LHCN-M2 (cell line): ENCODE measurements at regions not wholly inside any gene's neighbourhood (a gene's known extent, or its start where the extent isn't known, plus 50 kb on each side); places are given as distances from the start of the nearest gene placed in this dataset.

ENCODE experiments used
- DNase-seq: peaks from one replicate; pipeline ENCODE4 v3.0.0-alpha.2; 2012; ENCODE audit warnings: low read depth

- no peak for DNase-seq
Measured at GRCh38 chr5:126348855-126349635, 74.2 kb upstream of the GRAMD2B start.

GRCh38 chr5:126351153-126351552 lies 72.1 kb upstream of the GRAMD2B start:
- DNase-seq: peak; percentile 75

- DNase-seq: peak; percentile 99
Measured at GRCh38 chr5:126354012-126354857, 69.0 kb upstream of the GRAMD2B start.

- peak; percentile 61 for DNase-seq
Measured at GRCh38 chr5:126354858-126355731, 68.1 kb upstream of the GRAMD2B start.

- no peak for DNase-seq
Measured at GRCh38 chr5:126355940-126356339, 67.3 kb upstream of the GRAMD2B start.

GRCh38 chr5:126357585-126358342 lies 65.4 kb upstream of the GRAMD2B start:
- no peak for DNase-seq

- DNase-seq: peak; percentile 74
Measured at GRCh38 chr5:126358525-126358924, 64.7 kb upstream of the GRAMD2B start.

- no peak for DNase-seq
Measured at GRCh38 chr5:126359884-126360283, 63.3 kb upstream of the GRAMD2B start.

- no peak for DNase-seq
Measured at GRCh38 chr5:126360467-126360866, 62.7 kb upstream of the GRAMD2B start.

GRCh38 chr5:126363658-126364057 lies 59.6 kb upstream of the GRAMD2B start:
- peak; percentile 49 for DNase-seq

- DNase-seq: no peak
Measured at GRCh38 chr5:126364206-126364902, 58.9 kb upstream of the GRAMD2B start.

- no peak for DNase-seq
Measured at GRCh38 chr5:126365446-126366198, 57.6 kb upstream of the GRAMD2B start.

GRCh38 chr5:126366199-126366560 lies 57.0 kb upstream of the GRAMD2B start:
- peak; percentile 45 for DNase-seq

- DNase-seq: no peak
Measured at GRCh38 chr5:126368239-126368812, 54.9 kb upstream of the GRAMD2B start.

GRCh38 chr5:126369083-126369482 lies 54.1 kb upstream of the GRAMD2B start:
- DNase-seq: no peak

- DNase-seq: peak; percentile 41
Measured at GRCh38 chr5:126369995-126370731, 53.0 kb upstream of the GRAMD2B start.

GRCh38 chr5:126370796-126371718 lies 52.2 kb upstream of the GRAMD2B start:
- DNase-seq: peak; percentile 46
